ENCODE measurements at regions not wholly inside any gene's neighbourhood (a gene's known extent, or its start where the extent isn't known, plus 50 kb on each side); places are given as distances from the start of the nearest gene placed in this dataset.
"Not testable (repeated sequence)": the region's sequence is repeated elsewhere in the genome, so short reads cannot be mapped to it uniquely, and the experiment has no call there.

- no peak for DNase-seq
- ChIA-PET POLR2A (no interaction called here), CTCF (no interaction called here)
- Mint-ChIP-seq H3K4me3 (no peak overlapping the region), H3K9me3 (no peaks in the 10 kb centered on the region), H3K27ac (no peak overlapping the region), H3K36me3 (ENCODE audit: low read depth) (no peaks in the 10 kb centered on the region), H3K4me1 (peaks cover 4% of the 10 kb centered on the region), H3K27me3 (no peaks in the 10 kb centered on the region)
Measured at GRCh38 chr1:229164348-229164747, 106.6 kb upstream of the RAB4A start.

GRCh38 chr1:229164836-229165735 is 105.8 kb upstream of the RAB4A start:
- POLR2A ChIA-PET, result no interaction called here

DNA sequence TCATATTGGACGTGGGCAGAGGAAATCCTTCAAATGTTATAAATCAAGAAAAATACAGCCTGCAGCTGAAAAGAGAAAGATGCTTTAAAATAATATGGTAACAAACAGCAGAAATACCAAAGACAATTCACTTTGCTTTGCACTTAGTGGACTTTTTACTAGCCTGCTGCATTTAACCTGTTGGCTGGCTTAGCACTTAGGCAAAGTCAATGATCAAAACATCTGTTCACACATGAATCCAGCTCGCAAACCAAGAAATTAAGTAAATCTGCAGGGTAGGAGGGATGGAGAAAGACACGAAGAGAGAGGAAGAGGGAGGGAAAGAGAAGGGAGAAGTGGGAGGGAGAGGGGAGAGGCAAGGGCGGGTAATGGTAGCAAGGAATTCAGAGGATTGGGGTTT is 103.6 kb upstream of the RAB4A start:
- Mint-ChIP-seq H3K27me3 (no peaks in the 10 kb centered on the region), H3K36me3 (ENCODE audit: low read depth) (no peaks in the 10 kb centered on the region), H3K9me3 (no peaks in the 10 kb centered on the region), H3K4me1 (peaks cover 4% of the 10 kb centered on the region), H3K27ac (no peak overlapping the region), H3K4me3 (no peak overlapping the region)
- no peak for DNase-seq
- CTCF ChIA-PET, result interaction anchor here (1.1 kb wide), 1 partner anchor 91 kb away, joined by 4 read pairs; no protein-coding TSS in a partner anchor
- POLR2A ChIA-PET, result no interaction called here

More at GRCh38 chr1:229164836-229165735, 105.8 kb upstream of the RAB4A start:
- peaks cover 4% of the 10 kb centered on the region for H3K4me1 Mint-ChIP-seq
- H3K36me3 Mint-ChIP-seq (ENCODE audit: low read depth), result no peaks in the 10 kb centered on the region
- H3K27me3 Mint-ChIP-seq, result no peaks in the 10 kb centered on the region
- no peak overlapping the region for H3K27ac Mint-ChIP-seq
- no peaks in the 10 kb centered on the region for H3K9me3 Mint-ChIP-seq
- no peak for DNase-seq
- H3K4me3 Mint-ChIP-seq, result no peak overlapping the region
- CTCF ChIA-PET, result no interaction called here

- Mint-ChIP-seq H3K36me3 (ENCODE audit: low read depth) (no peaks in the 10 kb centered on the region), H3K27ac (no peak overlapping the region), H3K4me3 (no peak overlapping the region), H3K9me3 (no peaks in the 10 kb centered on the region), H3K4me1 (peaks cover 4% of the 10 kb centered on the region), H3K27me3 (peaks cover 2% of the 10 kb centered on the region)
- CTCF ChIA-PET, result no interaction called here
- no peak for DNase-seq
- POLR2A ChIA-PET, result no interaction called here
Measured at GRCh38 chr1:229169399-229169798, 101.5 kb upstream of the RAB4A start.

GRCh38 chr1:229170274-229170673 is 100.6 kb upstream of the RAB4A start:
- no peaks in the 10 kb centered on the region for H3K9me3 Mint-ChIP-seq
- CTCF ChIA-PET, result no interaction called here

GRCh38 chr1:229170778-229171505 is 100.0 kb upstream of the RAB4A start:
- Mint-ChIP-seq H3K4me3 (no peak overlapping the region), H3K36me3 (ENCODE audit: low read depth) (no peaks in the 10 kb centered on the region), H3K27me3 (peaks cover 9% of the 10 kb centered on the region), H3K4me1 (no peaks in the 10 kb centered on the region), H3K27ac (no peak overlapping the region), H3K9me3 (no peaks in the 10 kb centered on the region)
- no peak for DNase-seq
- POLR2A ChIA-PET, result no interaction called here
- CTCF ChIA-PET, result no interaction called here

More at GRCh38 chr1:229170274-229170673, 100.6 kb upstream of the RAB4A start:
- no peak overlapping the region for H3K27ac Mint-ChIP-seq
- POLR2A ChIA-PET, result no interaction called here
- no peak overlapping the region for H3K4me3 Mint-ChIP-seq
- H3K4me1 Mint-ChIP-seq, result peaks cover 3% of the 10 kb centered on the region
- no peak for DNase-seq
- H3K36me3 Mint-ChIP-seq (ENCODE audit: low read depth), result no peaks in the 10 kb centered on the region
- H3K27me3 Mint-ChIP-seq, result peaks cover 4% of the 10 kb centered on the region

DNA sequence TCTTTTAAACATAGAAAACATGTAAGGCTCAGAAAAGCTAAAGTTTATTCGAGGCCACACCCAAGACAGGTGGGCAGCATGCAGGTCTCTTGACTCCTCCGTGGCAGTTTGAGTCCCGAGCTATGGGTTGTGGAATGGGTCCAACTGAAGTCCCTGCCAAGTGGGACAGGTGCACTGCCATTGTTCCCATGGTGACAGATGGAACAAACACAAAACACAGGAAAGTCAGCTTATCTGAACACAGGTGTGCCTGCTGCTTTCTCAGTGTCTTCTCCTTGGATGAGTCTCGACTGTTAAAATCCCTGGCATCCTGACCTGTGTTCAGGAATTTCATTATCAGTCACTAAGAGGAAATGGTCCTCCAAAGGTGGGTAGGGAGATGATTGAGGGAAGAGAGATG is 99.0 kb upstream of the RAB4A start:
- DNase-seq, result no peak
- ChIA-PET POLR2A (interaction anchor here (0.7 kb wide), 1 partner anchor 21 kb away, joined by 3 read pairs; no protein-coding TSS in a partner anchor), CTCF (no interaction called here)
- peaks cover 9% of the 10 kb centered on the region for H3K27me3 Mint-ChIP-seq
- no peaks in the 10 kb centered on the region for H3K4me1 Mint-ChIP-seq
- H3K36me3 Mint-ChIP-seq (ENCODE audit: low read depth), result no peaks in the 10 kb centered on the region
- no peaks in the 10 kb centered on the region for H3K9me3 Mint-ChIP-seq
- no peak overlapping the region for H3K27ac Mint-ChIP-seq
- H3K4me3 Mint-ChIP-seq, result no peak overlapping the region

GRCh38 chr1:229173491-229174476 is 97.1 kb upstream of the RAB4A start:
- H3K4me1 Mint-ChIP-seq; H3K36me3 Mint-ChIP-seq (ENCODE audit: low read depth); H3K9me3 Mint-ChIP-seq; H3K27ac Mint-ChIP-seq; H3K4me3 Mint-ChIP-seq; H3K27me3 Mint-ChIP-seq; POLR2A ChIA-PET; DNase-seq: not testable (repeated sequence)
- CTCF ChIA-PET, result interaction anchor here (1.6 kb wide), 1 partner anchor 54 kb away, joined by 4 read pairs; no protein-coding TSS in a partner anchor

DNA sequence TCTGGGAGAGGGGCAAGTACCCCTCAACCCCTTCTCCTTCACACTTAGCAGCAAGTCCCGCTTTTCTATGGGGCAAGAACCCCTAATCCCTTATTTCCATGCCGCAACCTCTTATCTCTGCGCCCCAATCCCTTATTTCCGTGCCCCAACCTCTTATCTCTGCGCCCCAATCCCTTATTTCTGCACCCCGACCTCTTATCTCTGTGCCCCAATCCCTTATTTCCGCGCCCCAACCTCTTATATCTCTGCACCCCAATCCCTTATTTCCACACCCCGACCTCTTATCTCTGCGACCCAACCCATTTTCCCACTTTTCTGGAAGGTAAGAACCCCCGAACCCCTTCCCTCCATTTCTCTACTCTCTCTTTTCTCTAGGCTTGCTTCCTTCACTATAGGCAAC is 95.6 kb upstream of the RAB4A start:
- H3K4me3 Mint-ChIP-seq; H3K36me3 Mint-ChIP-seq (ENCODE audit: low read depth); CTCF ChIA-PET; H3K4me1 Mint-ChIP-seq; H3K9me3 Mint-ChIP-seq; H3K27ac Mint-ChIP-seq; DNase-seq; POLR2A ChIA-PET; H3K27me3 Mint-ChIP-seq: not testable (repeated sequence)

DNA sequence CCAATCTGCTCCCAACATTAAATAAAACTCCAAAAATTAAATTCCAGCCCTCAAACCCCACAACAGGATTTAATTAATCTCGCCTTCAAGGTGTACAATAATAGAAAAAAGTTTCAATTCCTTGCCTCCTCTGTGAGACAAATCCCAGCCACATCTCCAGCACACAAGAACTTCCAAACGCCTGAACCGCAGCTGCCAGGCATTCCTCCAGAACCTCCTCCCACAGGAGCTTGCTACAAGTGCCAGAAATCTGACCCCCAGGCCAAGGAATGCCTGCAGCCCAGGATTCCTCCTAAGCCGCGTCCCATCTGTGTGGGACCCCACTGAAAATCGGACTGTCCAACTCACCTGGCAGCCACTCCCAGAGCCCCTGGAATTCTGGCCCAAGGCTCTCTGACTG is 94.5 kb upstream of the RAB4A start:
- H3K4me1 Mint-ChIP-seq; H3K36me3 Mint-ChIP-seq (ENCODE audit: low read depth); CTCF ChIA-PET; H3K27me3 Mint-ChIP-seq; POLR2A ChIA-PET; DNase-seq; H3K9me3 Mint-ChIP-seq; H3K4me3 Mint-ChIP-seq; H3K27ac Mint-ChIP-seq: not testable (repeated sequence)

DNA sequence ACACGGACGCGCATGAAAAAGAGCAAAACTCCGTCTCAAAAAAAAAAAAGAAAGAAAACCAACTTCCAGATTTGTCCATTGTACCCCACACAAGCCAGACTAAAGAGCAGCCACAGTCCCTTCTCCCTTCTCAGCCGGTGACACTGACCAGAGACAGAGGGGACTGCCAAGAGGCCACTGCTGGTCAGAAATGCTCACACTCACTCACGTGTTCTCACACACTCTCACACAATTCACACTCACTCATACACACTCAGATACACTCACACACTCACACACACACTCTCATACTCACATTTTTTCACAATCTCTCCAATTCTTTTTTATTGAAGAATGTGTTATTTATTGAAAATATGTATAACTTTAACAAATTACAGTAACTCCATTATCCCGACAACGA is 90.8 kb upstream of the RAB4A start:
- Mint-ChIP-seq H3K27ac (no peak overlapping the region), H3K4me1 (peaks cover 5% of the 10 kb centered on the region), H3K4me3 (no peak overlapping the region), H3K27me3 (peaks cover 11% of the 10 kb centered on the region), H3K36me3 (ENCODE audit: low read depth) (no peaks in the 10 kb centered on the region), H3K9me3 (no peaks in the 10 kb centered on the region)
- CTCF ChIA-PET, result no interaction called here
- no peak for DNase-seq
- POLR2A ChIA-PET, result no interaction called here

DNA sequence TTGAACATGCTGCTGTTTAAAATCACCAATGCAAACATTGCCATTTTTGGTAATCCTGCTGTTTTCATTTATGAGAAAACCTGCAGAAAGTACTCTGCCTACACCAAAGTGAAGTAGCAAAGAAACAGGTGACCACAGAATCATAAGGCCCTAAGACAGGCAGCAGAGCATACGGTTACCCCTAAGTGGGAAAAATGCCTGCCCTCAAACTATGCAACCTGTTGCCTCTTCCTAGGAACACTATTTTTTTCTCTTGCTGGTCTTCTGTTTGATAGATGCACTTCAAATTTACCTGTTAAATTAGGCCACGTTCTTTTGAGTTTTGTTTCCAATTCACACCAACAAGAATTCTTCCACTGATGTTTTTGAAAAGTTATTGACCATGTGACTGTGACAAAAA is 89.5 kb upstream of the RAB4A start:
- H3K9me3 Mint-ChIP-seq, result no peaks in the 10 kb centered on the region
- H3K27me3 Mint-ChIP-seq, result peaks cover 5% of the 10 kb centered on the region
- POLR2A ChIA-PET, result no interaction called here
- H3K36me3 Mint-ChIP-seq (ENCODE audit: low read depth), result no peaks in the 10 kb centered on the region
- peaks cover 14% of the 10 kb centered on the region for H3K4me1 Mint-ChIP-seq
- H3K4me3 Mint-ChIP-seq, result no peak overlapping the region
- DNase-seq, result no peak
- CTCF ChIA-PET, result no interaction called here
- no peak overlapping the region for H3K27ac Mint-ChIP-seq

- Mint-ChIP-seq H3K27me3 (peaks cover 7% of the 10 kb centered on the region), H3K4me1 (peaks cover 22% of the 10 kb centered on the region), H3K36me3 (ENCODE audit: low read depth) (no peaks in the 10 kb centered on the region), H3K27ac (no peak overlapping the region), H3K4me3 (no peak overlapping the region), H3K9me3 (no peaks in the 10 kb centered on the region)
- POLR2A ChIA-PET, result no interaction called here
- CTCF ChIA-PET, result no interaction called here
- no peak for DNase-seq
Measured at GRCh38 chr1:229183588-229183987, 87.3 kb upstream of the RAB4A start.

Measured in activated CD4-positive, alpha-beta memory T cell treated with anti-CD3 and anti-CD28 coated beads, Interleukin-2, amount 10 ng/mL, durations not matched to agents 7 days and 5 days (primary cell).